ENCODE measurements at regions not wholly inside any gene's neighbourhood (a gene's known extent, or its start where the extent isn't known, plus 50 kb on each side); places are given as distances from the start of the nearest gene placed in this dataset.

- intact Hi-C loops (cut with micrococcal nuclease) (no loop called here), in situ Hi-C loops (cut with MboI) (no loop called here)
- Histone ChIP-seq H3K9ac (ENCODE audit: insufficient read depth in 1 of 2, low read depth in 2 of 2, low read length in 2 of 2) (no peak overlapping the region), H4K20me1 (replicated peaks; ENCODE audit: control insufficient read depth, insufficient read depth, low read length) (no peaks in the 10 kb centered on the region), H3K79me2 (ENCODE audit: control insufficient read depth, insufficient read depth, low read length) (no peaks in the 10 kb centered on the region), H3K4me1 (replicated peaks in 1 of 2; ENCODE audit: control insufficient read depth in 2 of 2, insufficient read depth in 2 of 2, low read length in 2 of 2) (no peaks in the 10 kb centered on the region), H2AFZ (ENCODE audit: low read depth, low read length) (no peak overlapping the region), H3K4me2 (ENCODE audit: insufficient read depth, low read length) (no peak overlapping the region), H3K4me3 (no peak overlapping the region), H3K9me1 (ENCODE audit: control insufficient read depth, insufficient read depth, low read length) (no peaks in the 10 kb centered on the region), H3K27ac (ENCODE audit: extremely low read depth, low read depth, low read length) (no peak overlapping the region), H3K27me3 (ENCODE audit: control insufficient read depth in 2 of 2, insufficient read depth in 2 of 2, low read length in 2 of 2) (no peaks in the 10 kb centered on the region), H3K36me3 (ENCODE audit: control insufficient read depth, insufficient read depth, low read length) (no peaks in the 10 kb centered on the region), H3K9me3 (replicated peaks; ENCODE audit: control insufficient read depth, insufficient read depth, low read depth, low read length) (no peaks in the 10 kb centered on the region)
- WGBS (ENCODE audit: insufficient coverage, low coverage, missing lambda C conversion rate) = 0% methylated on average over 1 of the region's 1 CpG
- no peak for ATAC-seq
- BruUV-seq (replicated peaks) = no TSS peak
- no peak for DNase-seq (ENCODE audit: extremely low read depth in 1 of 4, low spot score in 3 of 4)
- CTCF ChIA-PET (ENCODE audit: low intra/inter-chr PET ratio) = no interaction called here
- POLR2A ChIA-PET = no interaction called here
- FAIRE-seq = no peak
- TF ChIP-seq ZBTB34 (CRISPR knock-in tag; IDR thresholded peaks at IDR 0.05) = no peak
- no peak for TF ChIP-seq PML (IDR thresholded peaks at IDR 0.05; ENCODE audit: low read length)
- no peak for TF ChIP-seq GABPB1 (CRISPR knock-in tag; IDR thresholded peaks at IDR 0.05)
- TF ChIP-seq BMI1 (IDR thresholded peaks at IDR 0.05; ENCODE audit: low read length) = no peak
These were observed 309.1 kb upstream of the NRIP1 start for GRCh38 chr21:15373941-15374340.

- no peak overlapping the region for H3K4me3 ChIP-seq
- H3K9me1 ChIP-seq (ENCODE audit: control insufficient read depth, insufficient read depth, low read length) = no peaks in the 10 kb centered on the region
- no peaks in the 10 kb centered on the region for H3K9me3 ChIP-seq (replicated peaks; ENCODE audit: control insufficient read depth, insufficient read depth, low read depth, low read length)
- intact Hi-C loops (cut with micrococcal nuclease) (no loop called here), in situ Hi-C loops (cut with MboI) (no loop called here)
- H3K27me3 ChIP-seq (ENCODE audit: control insufficient read depth in 2 of 2, insufficient read depth in 2 of 2, low read length in 2 of 2) = no peaks in the 10 kb centered on the region
- H3K79me2 ChIP-seq (ENCODE audit: control insufficient read depth, insufficient read depth, low read length) = no peaks in the 10 kb centered on the region
- H2AFZ ChIP-seq (ENCODE audit: low read depth, low read length) = no peak overlapping the region
- DNase-seq (ENCODE audit: extremely low read depth in 1 of 4, low spot score in 3 of 4) = no peak
- no peak overlapping the region for H3K27ac ChIP-seq (ENCODE audit: extremely low read depth, low read depth, low read length)
- no peak overlapping the region for H3K4me2 ChIP-seq (ENCODE audit: insufficient read depth, low read length)
- no peaks in the 10 kb centered on the region for H3K36me3 ChIP-seq (ENCODE audit: control insufficient read depth, insufficient read depth, low read length)
- no peaks in the 10 kb centered on the region for H4K20me1 ChIP-seq (replicated peaks; ENCODE audit: control insufficient read depth, insufficient read depth, low read length)
- ChIA-PET POLR2A (no interaction called here), CTCF (ENCODE audit: low intra/inter-chr PET ratio) (no interaction called here)
- H3K9ac ChIP-seq (ENCODE audit: insufficient read depth in 1 of 2, low read depth in 2 of 2, low read length in 2 of 2) = no peak overlapping the region
- 13% methylated on average over 3 of the region's 3 CpGs for WGBS (ENCODE audit: insufficient coverage, low coverage, missing lambda C conversion rate)
- H3K4me1 ChIP-seq (replicated peaks in 1 of 2; ENCODE audit: control insufficient read depth in 2 of 2, insufficient read depth in 2 of 2, low read length in 2 of 2) = no peaks in the 10 kb centered on the region
- no peak for FAIRE-seq
- BruUV-seq (replicated peaks) = no TSS peak
- no peak for ATAC-seq
- TF ChIP-seq PPARD (CRISPR knock-in tag; IDR thresholded peaks at IDR 0.05) (no peak), NELFE (IDR thresholded peaks at IDR 0.05; ENCODE audit: insufficient read depth, insufficient read length) (no peak), TBL1XR1 (IDR thresholded peaks at IDR 0.05; ENCODE audit: low read length in 2 of 2) (no peak), CHAMP1 (IDR thresholded peaks at IDR 0.05) (no peak), GATA2 (CRISPR knock-in tag; IDR thresholded peaks at IDR 0.05) (no peak)
- TF ChIP-seq, protein P1, sequence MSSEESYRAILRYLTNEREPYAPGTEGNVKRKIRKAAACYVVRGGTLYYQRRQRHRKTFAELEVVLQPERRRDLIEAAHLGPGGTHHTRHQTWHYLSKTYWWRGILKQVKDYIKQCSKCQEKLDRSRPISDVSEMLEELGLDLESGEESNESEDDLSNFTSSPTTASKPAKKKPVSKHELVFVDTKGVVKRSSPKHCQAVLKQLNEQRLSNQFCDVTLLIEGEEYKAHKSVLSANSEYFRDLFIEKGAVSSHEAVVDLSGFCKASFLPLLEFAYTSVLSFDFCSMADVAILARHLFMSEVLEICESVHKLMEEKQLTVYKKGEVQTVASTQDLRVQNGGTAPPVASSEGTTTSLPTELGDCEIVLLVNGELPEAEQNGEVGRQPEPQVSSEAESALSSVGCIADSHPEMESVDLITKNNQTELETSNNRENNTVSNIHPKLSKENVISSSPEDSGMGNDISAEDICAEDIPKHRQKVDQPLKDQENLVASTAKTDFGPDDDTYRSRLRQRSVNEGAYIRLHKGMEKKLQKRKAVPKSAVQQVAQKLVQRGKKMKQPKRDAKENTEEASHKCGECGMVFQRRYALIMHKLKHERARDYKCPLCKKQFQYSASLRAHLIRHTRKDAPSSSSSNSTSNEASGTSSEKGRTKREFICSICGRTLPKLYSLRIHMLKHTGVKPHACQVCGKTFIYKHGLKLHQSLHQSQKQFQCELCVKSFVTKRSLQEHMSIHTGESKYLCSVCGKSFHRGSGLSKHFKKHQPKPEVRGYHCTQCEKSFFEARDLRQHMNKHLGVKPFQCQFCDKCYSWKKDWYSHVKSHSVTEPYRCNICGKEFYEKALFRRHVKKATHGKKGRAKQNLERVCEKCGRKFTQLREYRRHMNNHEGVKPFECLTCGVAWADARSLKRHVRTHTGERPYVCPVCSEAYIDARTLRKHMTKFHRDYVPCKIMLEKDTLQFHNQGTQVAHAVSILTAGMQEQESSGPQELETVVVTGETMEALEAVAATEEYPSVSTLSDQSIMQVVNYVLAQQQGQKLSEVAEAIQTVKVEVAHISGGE (CRISPR knock-in tag; IDR thresholded peaks at IDR 0.05) = no peak
These were observed 315.0 kb upstream of the NRIP1 start for GRCh38 chr21:15379776-15380175.
